Panc1 (cell line): ENCODE measurements at regions not wholly inside any gene's neighbourhood (a gene's known extent, or its start where the extent isn't known, plus 50 kb on each side); places are given as distances from the start of the nearest gene placed in this dataset.
A peak's percentile ranks its signal among the peaks of the same experiment; 100 is the strongest.

Source experiments
- ATAC-seq: fragments of 200-7000 bp; cut with Tn5 transposase; 2 replicates; pipeline ENCODE4 v1.9.1; 2020; ENCODE audit warnings: mild to moderate bottlenecking, moderate library complexity
- BruUV-seq: library from RNA; stranded (reverse); fragments of 400-500 nt; replicated peaks from 2 replicates; lab custom pipeline; 2021; lab: Mats Ljungman, UMichigan
- CTCF ChIA-PET: fragments of 300-600 bp; sonication (Branson Sonifier 250); formaldehyde crosslinking; loops from one replicate; lab custom pipeline; 2022; ENCODE audit warnings: antibody characterized with exemption; lab: Charles Lee
- POLR2A ChIA-PET: fragments of 300-600 bp; sonication (Branson Sonifier 250); formaldehyde crosslinking; loops from one replicate; lab custom pipeline; 2022; ENCODE audit warnings: antibody characterized with exemption; lab: Charles Lee
- DNase-seq: peaks from one replicate; pipeline ENCODE4 v3.0.0-alpha.2; 2010; ENCODE audit warnings: low read depth, low spot score
- H3K27ac ChIP-seq: 2 replicates; pipeline ENCODE4 v1.5.1; 2011; ENCODE audit warnings: mild to moderate bottlenecking, low read length, inconsistent platforms
- H3K27me3 ChIP-seq: fragments of 200-500 bp; sonication (Bioruptor generic); 2 replicates; pipeline ENCODE4 v1.6.0; 2014; ENCODE audit warnings: low read length, inconsistent platforms; ENCODE audit not compliant: control insufficient read depth, insufficient read depth
- H3K36me3 ChIP-seq: fragments of 200-500 bp; sonication (Bioruptor generic); 2 replicates; pipeline ENCODE4 v1.5.1; 2014; ENCODE audit warnings: inconsistent platforms, mild to moderate bottlenecking, low read length, moderate library complexity; ENCODE audit not compliant: control insufficient read depth, insufficient read depth
- H3K4me1 ChIP-seq: 2 replicates; pipeline ENCODE4 v1.5.1; 2011; ENCODE audit warnings: inconsistent platforms, mild to moderate bottlenecking, low read length, moderate library complexity; ENCODE audit not compliant: control insufficient read depth, insufficient read depth
- H3K4me3 ChIP-seq, 2 experiments: 2 replicates each; pipeline ENCODE4 v1.5.1; 2011 to 2012; ENCODE audit warnings: low read depth in 2 of 2, low read length in 2 of 2, mild to moderate bottlenecking in 2 of 2, inconsistent platforms in 1 of 2, moderate library complexity in 1 of 2
- H3K9me3 ChIP-seq: fragments of 200-500 bp; sonication (Bioruptor generic); 2 replicates; pipeline ENCODE4 v1.5.1; 2014; ENCODE audit warnings: low read depth, mild to moderate bottlenecking, inconsistent platforms, low read length, moderate library complexity; ENCODE audit not compliant: control insufficient read depth, insufficient read depth
- CTCF ChIP-seq: fragments of 450-650 bp; IDR thresholded peaks from 2 replicates; pipeline ENCODE4 v1.5.1; 2017; ENCODE audit warnings: mild to moderate bottlenecking
- POLR2AphosphoS5 ChIP-seq: IDR thresholded peaks from 2 replicates; pipeline ENCODE4 v1.6.1; 2012; ENCODE audit warnings: mild to moderate bottlenecking, low read depth, low read length, moderate library complexity
- REST ChIP-seq, 2 experiments: IDR thresholded peaks; 2 replicates each; pipeline ENCODE4 v1.6.1; 2011 to 2012; ENCODE audit warnings: low read depth in 2 of 2, control low read depth in 1 of 2, low read length in 1 of 2, mild to moderate bottlenecking in 1 of 2, moderate library complexity in 1 of 2; ENCODE audit not compliant: insufficient read depth in 1 of 2
- SIN3A ChIP-seq: IDR thresholded peaks from 2 replicates; pipeline ENCODE4 v1.6.1; 2012; ENCODE audit warnings: low read depth, mild to moderate bottlenecking, low read length, moderate library complexity, borderline replicate concordance; ENCODE audit not compliant: insufficient read depth
- TCF7L2 ChIP-seq: IDR thresholded peaks from 2 replicates; pipeline ENCODE4 v1.6.1; 2011; ENCODE audit warnings: mild to moderate bottlenecking, low read depth, low read length, inconsistent platforms
- in situ Hi-C: cut with HindIII; loops from 2 replicates; pipeline ENCODE4 v1.10.0; 2016; ENCODE audit warnings: low sequenced_read_pairs, low pct_unique_long_range_greater_than_20kb
- intact Hi-C: fragments of 100-400 bp; cut with micrococcal nuclease; formaldehyde crosslinking; loops from one replicate; pipeline ENCODE4 v1.10.0; 2022; ENCODE audit not compliant: unreplicated experiment

- no peak overlapping the region for H3K27ac ChIP-seq
- in situ Hi-C loops (no loop called here), intact Hi-C loops (no loop called here)
- ChIA-PET POLR2A (no interaction called here), CTCF (no interaction called here)
- DNase-seq (no peak), ATAC-seq (no peak)
- H3K4me3 ChIP-seq, result no peak overlapping the region
- no peaks in the 10 kb centered on the region for H3K36me3 ChIP-seq
- no peaks in the 10 kb centered on the region for H3K9me3 ChIP-seq
- no peaks in the 10 kb centered on the region for H3K27me3 ChIP-seq
- TF ChIP-seq SIN3A, result no peak
- no peak for TF ChIP-seq CTCF
- no peak for TF ChIP-seq REST (IDR thresholded peaks at IDR 0.05; ENCODE audit: insufficient read depth in 1 of 2, low read depth in 2 of 2, low read length in 1 of 2)
- no peak for TF ChIP-seq POLR2AphosphoS5
- TF ChIP-seq TCF7L2, result no peak
- no TSS peak for BruUV-seq
- H3K4me1 ChIP-seq, result no peaks in the 10 kb centered on the region
These were observed 647.6 kb upstream of the SPRY2 start for GRCh38 chr13:80988391-80989151.

GRCh38 chr13:80979035-80979641 is 638.2 kb upstream of the SPRY2 start:
- DNase-seq, result peak; percentile 47
- Histone ChIP-seq H3K27ac (no peak overlapping the region), H3K4me1 (no peaks in the 10 kb centered on the region), H3K9me3 (no peaks in the 10 kb centered on the region), H3K27me3 (no peaks in the 10 kb centered on the region), H3K36me3 (no peaks in the 10 kb centered on the region), H3K4me3 (peak overlapping the region; percentile 13 to 24; a peak in 2 of 4 replicates)
- BruUV-seq, result no TSS peak
- CTCF ChIA-PET, result interaction anchor here (0.5 to 1.4 kb wide), 3 partner anchors 27 to 619 kb away, joined by 3 to 7 read pairs (median 6); no protein-coding TSS in a partner anchor
- peak; percentile 85 for TF ChIP-seq CTCF
- no peak for TF ChIP-seq REST (IDR thresholded peaks at IDR 0.05; ENCODE audit: insufficient read depth in 1 of 2, low read depth in 2 of 2, low read length in 1 of 2)
- POLR2A ChIA-PET, result no interaction called here
- intact Hi-C loops, result loop anchor here (5.0 kb wide), 1 partner anchor 38 kb away; no protein-coding TSS in a partner anchor
- in situ Hi-C loops, result no loop called here
- ATAC-seq, result peak; percentile 80; the same call in 1 of the 2 replicates
